ENCODE measurements at regions not wholly inside any gene's neighbourhood (a gene's known extent, or its start where the extent isn't known, plus 50 kb on each side); places are given as distances from the start of the nearest gene placed in this dataset.
"Not testable (repeated sequence)": the region's sequence is repeated elsewhere in the genome, so short reads cannot be mapped to it uniquely, and the experiment has no call there.

DNA sequence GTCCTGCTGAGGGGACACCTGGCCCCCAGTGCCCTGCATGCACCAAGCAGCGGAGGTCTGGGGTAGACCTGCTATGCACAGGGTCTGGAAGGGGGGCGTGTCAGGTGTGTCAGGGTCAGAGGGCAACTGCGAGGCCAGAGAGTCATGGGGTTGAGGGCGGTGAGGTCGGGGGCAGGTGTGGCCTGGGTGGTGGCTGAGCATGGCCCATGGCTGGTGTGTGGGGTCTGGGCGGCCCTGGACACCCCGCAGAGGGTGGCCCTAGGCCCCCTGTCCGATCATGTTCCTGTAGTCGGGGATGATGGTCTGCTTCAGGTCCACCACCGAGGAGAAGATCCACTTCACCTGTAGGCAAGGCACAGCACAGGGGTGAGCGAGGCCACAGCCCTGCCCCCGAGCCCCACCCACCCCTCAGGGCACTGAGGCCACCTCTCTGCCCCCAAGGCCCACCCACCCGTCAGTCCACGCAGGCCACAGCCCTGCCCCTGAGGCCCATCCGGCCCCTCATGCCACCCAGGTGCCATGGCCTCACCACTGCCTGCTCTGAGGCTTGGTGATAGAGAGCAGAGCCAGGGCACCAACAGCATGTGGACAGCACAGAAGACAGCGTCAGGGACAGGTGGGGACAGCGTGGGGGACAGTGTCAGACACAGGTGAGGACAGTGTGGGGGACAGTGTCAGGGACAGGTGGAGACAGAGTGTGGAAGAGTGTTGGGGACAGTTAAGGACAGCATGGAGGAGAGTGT, 211.3 kb downstream of the TMEM121 start:
- Mint-ChIP-seq H3K36me3 (ENCODE audit: low read depth) (no peaks in the 10 kb centered on the region), H3K27ac (no peak overlapping the region), H3K9me3 (no peaks in the 10 kb centered on the region), H3K4me3 (no peak overlapping the region), H3K27me3 (no peaks in the 10 kb centered on the region), H3K4me1 (ENCODE audit: low read depth) (no peaks in the 10 kb centered on the region)
- POLR2A ChIA-PET, result no interaction called here
- Histone ChIP-seq H3K27me3 (ENCODE audit: control insufficient read depth in 1 of 2, insufficient read depth in 2 of 2, low read length in 2 of 2) (no peaks in the 10 kb centered on the region), H3K36me3 (ENCODE audit: insufficient read depth, low read length) (no peaks in the 10 kb centered on the region), H3K4me3 (ENCODE audit: low read length) (no peak overlapping the region), H3K9me3 (ENCODE audit: control insufficient read depth in 1 of 2, insufficient read depth in 1 of 2, low read length in 2 of 2) (no peaks in the 10 kb centered on the region), H3K27ac (ENCODE audit: low read depth in 1 of 2, low read length in 2 of 2) (no peak overlapping the region), H3K4me1 (ENCODE audit: insufficient read depth, low read length) (no peaks in the 10 kb centered on the region)
- ATAC-seq (ENCODE audit: poor library complexity) (no peak), DNase-seq (no peak)
- CTCF ChIA-PET, result no interaction called here
- intact Hi-C loops (cut with DNase I, micrococcal nuclease), result no loop called here
- TF ChIP-seq, protein P1, sequence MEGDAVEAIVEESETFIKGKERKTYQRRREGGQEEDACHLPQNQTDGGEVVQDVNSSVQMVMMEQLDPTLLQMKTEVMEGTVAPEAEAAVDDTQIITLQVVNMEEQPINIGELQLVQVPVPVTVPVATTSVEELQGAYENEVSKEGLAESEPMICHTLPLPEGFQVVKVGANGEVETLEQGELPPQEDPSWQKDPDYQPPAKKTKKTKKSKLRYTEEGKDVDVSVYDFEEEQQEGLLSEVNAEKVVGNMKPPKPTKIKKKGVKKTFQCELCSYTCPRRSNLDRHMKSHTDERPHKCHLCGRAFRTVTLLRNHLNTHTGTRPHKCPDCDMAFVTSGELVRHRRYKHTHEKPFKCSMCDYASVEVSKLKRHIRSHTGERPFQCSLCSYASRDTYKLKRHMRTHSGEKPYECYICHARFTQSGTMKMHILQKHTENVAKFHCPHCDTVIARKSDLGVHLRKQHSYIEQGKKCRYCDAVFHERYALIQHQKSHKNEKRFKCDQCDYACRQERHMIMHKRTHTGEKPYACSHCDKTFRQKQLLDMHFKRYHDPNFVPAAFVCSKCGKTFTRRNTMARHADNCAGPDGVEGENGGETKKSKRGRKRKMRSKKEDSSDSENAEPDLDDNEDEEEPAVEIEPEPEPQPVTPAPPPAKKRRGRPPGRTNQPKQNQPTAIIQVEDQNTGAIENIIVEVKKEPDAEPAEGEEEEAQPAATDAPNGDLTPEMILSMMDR (IDR thresholded peaks at IDR 0.05), result no peak

DNA sequence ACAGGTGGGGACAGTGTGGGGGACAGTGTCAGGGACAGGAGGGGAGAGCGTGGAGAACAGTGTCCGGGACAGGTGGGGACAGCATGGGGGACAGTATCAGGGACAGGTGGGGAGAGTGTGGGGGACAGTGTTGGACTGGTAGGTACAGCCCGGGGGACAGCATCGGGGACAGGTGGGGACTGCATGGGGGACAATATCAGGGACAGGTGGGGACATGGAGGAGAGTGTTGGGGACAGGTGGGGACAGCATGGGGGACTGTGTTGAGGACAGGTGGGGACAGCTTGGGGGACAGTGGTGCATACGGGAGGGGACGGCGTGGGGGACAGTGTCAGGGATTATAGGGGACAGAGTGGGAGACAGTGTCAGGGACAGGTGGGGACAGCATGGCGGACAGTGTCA, 212.3 kb downstream of the TMEM121 start:
- H3K4me1 ChIP-seq (ENCODE audit: insufficient read depth, low read length), result no peaks in the 10 kb centered on the region
- no peaks in the 10 kb centered on the region for H3K4me1 Mint-ChIP-seq (ENCODE audit: low read depth)
- DNase-seq (no peak), ATAC-seq (ENCODE audit: poor library complexity) (no peak)
- H3K27me3 ChIP-seq (ENCODE audit: control insufficient read depth in 1 of 2, insufficient read depth in 2 of 2, low read length in 2 of 2), result no peaks in the 10 kb centered on the region
- H3K27ac Mint-ChIP-seq, result no peak overlapping the region
- intact Hi-C loops (cut with DNase I, micrococcal nuclease), result no loop called here
- no peaks in the 10 kb centered on the region for H3K36me3 ChIP-seq (ENCODE audit: insufficient read depth, low read length)
- H3K9me3 ChIP-seq (ENCODE audit: control insufficient read depth in 1 of 2, insufficient read depth in 1 of 2, low read length in 2 of 2), result no peaks in the 10 kb centered on the region
- CTCF ChIA-PET, result no interaction called here
- H3K4me3 Mint-ChIP-seq, result no peak overlapping the region
- H3K27ac ChIP-seq (ENCODE audit: low read depth in 1 of 2, low read length in 2 of 2), result no peak overlapping the region
- no peak overlapping the region for H3K4me3 ChIP-seq (ENCODE audit: low read length)
- POLR2A ChIA-PET, result no interaction called here
- no peaks in the 10 kb centered on the region for H3K36me3 Mint-ChIP-seq (ENCODE audit: low read depth)
- H3K27me3 Mint-ChIP-seq, result no peaks in the 10 kb centered on the region
- TF ChIP-seq, protein P1 (IDR thresholded peaks at IDR 0.05), result no peak
- no peaks in the 10 kb centered on the region for H3K9me3 Mint-ChIP-seq

DNA sequence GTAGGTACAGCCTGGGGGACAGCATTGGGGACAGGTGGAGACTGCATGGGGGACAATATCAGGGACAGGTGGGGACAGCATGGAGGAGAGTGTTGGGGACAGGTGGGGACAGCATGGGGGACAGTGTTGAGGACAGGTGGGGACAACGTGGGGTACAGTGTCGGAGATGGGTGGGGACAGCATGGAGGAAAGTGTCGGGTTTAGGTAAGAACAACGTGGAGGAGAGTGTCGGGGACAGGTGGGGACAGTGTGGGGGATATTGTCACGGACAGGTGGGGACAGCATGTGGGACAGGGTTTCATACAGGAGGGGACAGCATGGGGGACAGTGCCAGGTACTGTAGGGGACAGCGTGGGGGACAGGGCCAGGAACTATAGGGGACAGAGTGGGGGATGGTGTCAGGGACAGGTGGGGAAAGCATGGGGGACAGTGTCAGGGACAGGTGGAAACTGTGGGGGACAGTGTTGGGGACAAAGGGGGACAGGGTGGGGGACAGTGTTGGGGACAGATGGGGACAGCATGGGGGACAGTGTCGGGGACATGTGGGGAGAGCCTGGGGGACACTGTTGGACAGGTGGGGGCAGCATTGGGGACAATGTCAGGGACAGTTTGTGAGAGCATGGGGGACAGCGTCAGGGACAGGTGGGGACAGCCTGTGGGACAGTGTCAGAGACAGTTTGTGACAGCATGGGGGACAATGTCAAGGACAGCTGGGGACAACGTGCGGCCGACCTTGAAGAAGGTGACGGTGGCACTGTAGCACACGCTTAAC, 213.1 kb downstream of the TMEM121 start:
- TF ChIP-seq, protein P1 (IDR thresholded peaks at IDR 0.05), result no peak
- H3K27me3 Mint-ChIP-seq, result no peaks in the 10 kb centered on the region
- no peaks in the 10 kb centered on the region for H3K9me3 ChIP-seq (ENCODE audit: control insufficient read depth in 1 of 2, insufficient read depth in 1 of 2, low read length in 2 of 2)
- no peaks in the 10 kb centered on the region for H3K36me3 ChIP-seq (ENCODE audit: insufficient read depth, low read length)
- no peaks in the 10 kb centered on the region for H3K9me3 Mint-ChIP-seq
- intact Hi-C loops (cut with DNase I, micrococcal nuclease), result loop anchor here in 1 of 2 experiments (5.0 kb wide), 1 partner anchor 112 kb away; no protein-coding TSS in a partner anchor
- no peak for ATAC-seq (ENCODE audit: poor library complexity)
- H3K4me1 ChIP-seq (ENCODE audit: insufficient read depth, low read length), result no peaks in the 10 kb centered on the region
- H3K27ac Mint-ChIP-seq, result no peak overlapping the region
- H3K36me3 Mint-ChIP-seq (ENCODE audit: low read depth), result no peaks in the 10 kb centered on the region
- no peak overlapping the region for H3K4me3 Mint-ChIP-seq
- no peaks in the 10 kb centered on the region for H3K4me1 Mint-ChIP-seq (ENCODE audit: low read depth)
- H3K4me3 ChIP-seq (ENCODE audit: low read length), result no peak overlapping the region
- no peak overlapping the region for H3K27ac ChIP-seq (ENCODE audit: low read depth in 1 of 2, low read length in 2 of 2)
- CTCF ChIA-PET, result no interaction called here
- no peak for DNase-seq
- POLR2A ChIA-PET, result no interaction called here
- H3K27me3 ChIP-seq (ENCODE audit: control insufficient read depth in 1 of 2, insufficient read depth in 2 of 2, low read length in 2 of 2), result no peaks in the 10 kb centered on the region

DNA sequence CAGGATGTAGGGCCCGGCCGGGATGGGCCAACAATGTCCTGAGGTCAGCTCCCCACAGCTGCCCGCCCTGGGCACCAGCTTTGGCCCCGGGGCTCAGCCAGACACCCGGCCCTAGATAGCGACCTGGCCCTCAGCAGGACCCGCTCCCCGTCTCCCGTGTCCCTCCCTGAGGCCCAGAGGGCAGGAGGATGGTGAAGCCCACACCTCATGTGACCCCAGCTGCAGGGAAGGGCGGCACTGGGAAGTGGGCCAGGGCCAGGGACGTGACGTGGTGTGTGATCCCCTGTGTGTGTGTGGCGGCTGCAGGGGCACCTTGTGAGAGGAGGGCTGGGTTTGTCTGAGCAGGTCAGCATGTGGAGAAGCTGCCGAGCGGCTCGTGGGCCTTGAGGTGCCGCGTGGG, 213.9 kb downstream of the TMEM121 start:
- H3K4me1 ChIP-seq (ENCODE audit: insufficient read depth, low read length); H3K36me3 Mint-ChIP-seq (ENCODE audit: low read depth); H3K27ac ChIP-seq (ENCODE audit: low read depth in 1 of 2, low read length in 2 of 2); POLR2A ChIA-PET; ATAC-seq (ENCODE audit: poor library complexity); H3K4me3 Mint-ChIP-seq; CTCF ChIA-PET; H3K27ac Mint-ChIP-seq; H3K4me3 ChIP-seq (ENCODE audit: low read length); H3K4me1 Mint-ChIP-seq (ENCODE audit: low read depth); H3K27me3 ChIP-seq (ENCODE audit: control insufficient read depth in 1 of 2, insufficient read depth in 2 of 2, low read length in 2 of 2); DNase-seq; H3K9me3 ChIP-seq (ENCODE audit: control insufficient read depth in 1 of 2, insufficient read depth in 1 of 2, low read length in 2 of 2); H3K27me3 Mint-ChIP-seq; H3K9me3 Mint-ChIP-seq; H3K36me3 ChIP-seq (ENCODE audit: insufficient read depth, low read length): not testable (repeated sequence)
- intact Hi-C loops (cut with DNase I, micrococcal nuclease), result loop anchor here in 1 of 2 experiments (5.0 kb wide), 1 partner anchor 113 kb away; no protein-coding TSS in a partner anchor

DNA sequence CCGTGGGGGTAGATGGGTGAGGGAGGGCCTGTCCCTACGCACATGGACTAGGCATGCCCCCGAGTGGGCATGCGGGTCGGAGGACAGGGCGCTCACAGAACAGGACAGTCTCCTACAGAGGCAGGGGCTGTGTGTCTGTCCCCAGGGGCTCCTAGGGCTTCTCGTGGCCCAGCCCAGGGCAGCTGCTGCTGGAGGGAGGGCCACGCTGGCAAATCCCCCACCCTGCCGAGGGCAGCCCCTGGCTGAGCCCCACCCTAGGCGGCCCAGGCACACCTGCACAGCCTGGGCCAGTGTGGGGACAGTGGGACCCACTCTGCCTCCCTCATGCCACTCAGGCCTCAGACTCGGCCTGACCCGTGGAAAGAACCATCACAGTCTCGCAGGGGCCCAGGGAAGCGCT, 214.6 kb downstream of the TMEM121 start:
- H3K4me1 Mint-ChIP-seq (ENCODE audit: low read depth); H3K36me3 Mint-ChIP-seq (ENCODE audit: low read depth); POLR2A ChIA-PET; DNase-seq; H3K4me3 Mint-ChIP-seq; H3K27ac ChIP-seq (ENCODE audit: low read depth in 1 of 2, low read length in 2 of 2); CTCF ChIA-PET; H3K36me3 ChIP-seq (ENCODE audit: insufficient read depth, low read length); H3K4me1 ChIP-seq (ENCODE audit: insufficient read depth, low read length); ATAC-seq (ENCODE audit: poor library complexity); H3K27ac Mint-ChIP-seq; H3K27me3 ChIP-seq (ENCODE audit: control insufficient read depth in 1 of 2, insufficient read depth in 2 of 2, low read length in 2 of 2); H3K4me3 ChIP-seq (ENCODE audit: low read length); H3K9me3 Mint-ChIP-seq; H3K27me3 Mint-ChIP-seq; H3K9me3 ChIP-seq (ENCODE audit: control insufficient read depth in 1 of 2, insufficient read depth in 1 of 2, low read length in 2 of 2): not testable (repeated sequence)
- intact Hi-C loops (cut with DNase I, micrococcal nuclease), result loop anchor here in 1 of 2 experiments (5.0 kb wide), 1 partner anchor 114 kb away; no protein-coding TSS in a partner anchor

Data from CD4-positive, alpha-beta T cell (primary cell).